Neural progenitor cell (in vitro differentiated cells): ENCODE measurements at regions not wholly inside any gene's neighbourhood (a gene's known extent, or its start where the extent isn't known, plus 50 kb on each side); places are given as distances from the start of the nearest gene placed in this dataset.

Experiments
- CTCF ChIP-seq: fragments of 200-600 bp; sonication (generic); IDR thresholded peaks from 2 replicates; pipeline ENCODE4 v1.5.1; 2017; ENCODE audit warnings: antibody characterized with exemption, mild to moderate bottlenecking
- EZH2 ChIP-seq: fragments of 200-600 bp; sonication (generic); IDR thresholded peaks from 2 replicates; pipeline ENCODE4 v1.6.1; 2017; ENCODE audit warnings: antibody characterized with exemption, mild to moderate bottlenecking, moderate library complexity
- EZH2phosphoT487 ChIP-seq: fragments of 200-600 bp; sonication (generic); IDR thresholded peaks from 2 replicates; pipeline ENCODE4 v1.6.1; 2017; ENCODE audit warnings: antibody characterized with exemption

DNA sequence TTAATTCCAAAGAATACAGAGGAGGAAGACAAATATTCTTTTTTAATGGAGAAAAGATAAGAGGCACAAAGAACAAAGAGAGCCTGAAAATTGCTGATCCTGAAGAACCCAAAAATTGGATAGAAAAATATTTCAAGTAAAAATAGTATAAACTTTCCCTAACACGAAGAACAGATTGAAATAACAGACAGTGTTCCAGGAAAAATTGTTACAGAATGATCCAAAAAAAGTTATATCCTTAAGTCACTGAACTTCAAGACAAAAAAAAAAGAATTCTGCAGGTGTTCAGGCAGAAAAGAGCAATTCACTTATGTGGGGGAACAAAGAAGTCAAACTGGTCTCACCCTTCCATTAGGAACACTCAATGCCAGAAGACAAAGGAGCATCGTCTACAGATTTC lies 160.2 kb downstream of the KLF12 start:
- no peak for TF ChIP-seq CTCF
- TF ChIP-seq EZH2, result no peak
- TF ChIP-seq EZH2phosphoT487, result no peak
